GM19452 (cell line): ENCODE measurements at regions not wholly inside any gene's neighbourhood (a gene's known extent, or its start where the extent isn't known, plus 50 kb on each side); places are given as distances from the start of the nearest gene placed in this dataset.
"Not testable (repeated sequence)": the region's sequence is repeated elsewhere in the genome, so short reads cannot be mapped to it uniquely, and the experiment has no call there.

Experiments
- ATAC-seq: cut with Tn5 transposase; IDR thresholded peaks from one replicate; pipeline ENCODE4 v1.9.1; 2021; ENCODE audit not compliant: unreplicated experiment

DNA sequence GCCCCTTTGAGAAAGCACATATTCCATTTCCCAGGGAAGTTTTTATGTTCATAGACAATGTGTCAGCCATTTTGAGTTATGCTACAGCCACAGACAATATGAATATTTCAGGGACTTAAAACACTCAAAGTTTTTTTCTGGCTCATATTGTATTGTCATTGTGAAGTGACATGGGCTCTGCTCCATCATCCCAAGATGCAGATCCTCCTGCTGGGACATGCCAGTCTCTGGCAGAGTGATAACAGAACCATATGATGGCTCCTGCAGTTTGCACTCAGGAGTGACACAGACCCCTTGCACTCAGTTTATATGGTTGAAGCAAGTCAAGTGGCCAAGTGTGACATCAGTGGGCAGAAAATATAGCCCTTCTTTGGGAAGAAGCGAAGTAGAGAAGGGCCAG, 498.4 kb upstream of the TUSC1 start:
- ATAC-seq = no peak

DNA sequence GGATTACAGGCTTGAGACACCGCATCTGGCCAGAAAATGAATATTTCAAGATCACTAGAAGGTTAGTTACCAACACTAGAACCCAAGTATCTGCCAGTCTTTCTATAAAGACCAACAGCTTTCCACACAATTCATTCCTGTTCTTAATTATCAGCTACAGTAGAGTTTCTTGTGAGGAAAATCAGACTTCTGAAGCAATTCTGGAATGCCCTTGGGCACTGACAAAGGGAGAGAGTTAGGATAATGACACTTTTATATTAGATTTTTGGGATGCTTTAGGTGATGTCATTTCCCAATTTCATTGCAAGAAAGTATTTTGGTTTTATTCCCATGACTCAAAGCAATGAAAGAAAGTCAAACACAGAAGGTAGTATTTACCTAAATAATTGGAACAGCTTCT, 497.0 kb upstream of the TUSC1 start:
- no peak for ATAC-seq

DNA sequence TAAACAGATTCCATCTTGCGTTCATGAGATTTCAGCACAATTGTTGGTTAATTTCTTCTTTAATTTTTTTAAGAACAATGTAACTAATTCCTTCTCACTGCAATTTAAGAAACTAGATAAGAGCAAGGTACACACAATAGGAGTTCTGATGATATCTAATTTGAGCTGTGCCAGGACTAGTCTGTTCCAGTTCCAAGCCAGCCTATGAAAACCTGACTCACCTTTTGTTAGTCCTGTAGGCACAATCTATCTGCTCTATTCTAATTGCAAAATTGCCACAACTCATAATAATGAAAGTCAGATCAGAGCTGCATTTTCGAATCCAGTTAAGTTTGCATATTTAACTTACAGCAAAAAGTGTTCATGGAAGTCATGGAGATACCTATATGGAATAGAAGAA, 494.1 kb upstream of the TUSC1 start:
- ATAC-seq = no peak

DNA sequence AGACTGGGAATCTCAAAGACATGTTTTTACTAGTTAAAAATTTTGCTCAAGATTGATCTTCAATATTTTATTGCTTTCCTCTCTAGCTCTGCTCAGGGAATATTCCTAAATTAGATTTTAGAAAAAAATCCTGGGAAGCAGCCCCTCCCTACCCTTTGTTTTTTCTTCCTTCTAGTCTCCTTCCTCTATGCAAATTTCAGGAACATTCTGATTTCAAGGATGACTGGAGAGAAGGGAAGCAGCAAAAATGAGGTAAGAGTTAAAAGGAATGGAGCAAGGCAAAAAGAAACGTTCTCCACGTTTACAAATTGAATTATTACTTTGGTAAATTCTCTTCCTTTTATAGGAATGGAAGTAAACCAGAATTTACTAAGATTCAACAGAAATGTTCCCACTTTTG, 493.4 kb upstream of the TUSC1 start:
- no peak for ATAC-seq

DNA sequence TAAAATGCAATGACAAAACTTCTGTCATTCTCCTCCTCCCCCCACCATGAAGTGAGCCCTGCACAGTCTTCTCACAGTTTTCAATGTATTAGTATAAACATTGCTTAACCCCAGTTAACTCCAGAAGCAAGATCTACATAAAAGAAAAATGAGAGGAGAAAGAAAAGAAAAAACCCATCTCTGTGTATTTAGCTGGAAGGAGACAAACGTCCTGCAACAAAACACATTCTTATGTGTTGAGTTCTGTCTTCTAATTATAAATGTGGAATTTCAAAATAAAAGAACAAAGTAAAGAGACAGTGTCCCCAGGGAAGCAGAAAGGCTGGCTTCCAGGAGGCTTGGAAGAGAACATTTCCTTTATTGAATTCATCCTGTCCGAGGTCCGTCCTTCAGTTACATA, 491.9 kb upstream of the TUSC1 start:
- ATAC-seq = no peak

DNA sequence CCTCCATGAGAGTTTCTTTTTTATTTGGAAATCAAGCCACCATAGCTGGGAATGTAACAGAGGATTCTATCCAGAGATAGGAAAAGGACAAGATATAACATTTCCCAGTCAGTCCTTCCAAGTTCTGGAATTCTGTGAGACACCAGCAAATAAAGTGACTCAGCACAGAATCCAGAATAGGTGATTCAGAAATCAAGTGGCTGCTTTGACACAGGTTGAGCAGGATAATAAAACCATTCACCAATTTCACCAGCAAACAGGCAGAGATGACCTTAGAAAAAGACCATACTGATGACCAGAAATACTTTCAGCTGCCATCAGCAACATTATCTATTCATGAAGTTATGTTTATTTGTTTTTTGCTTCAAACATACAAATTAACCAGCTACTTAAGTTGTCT, 491.5 kb upstream of the TUSC1 start:
- no peak for ATAC-seq

DNA sequence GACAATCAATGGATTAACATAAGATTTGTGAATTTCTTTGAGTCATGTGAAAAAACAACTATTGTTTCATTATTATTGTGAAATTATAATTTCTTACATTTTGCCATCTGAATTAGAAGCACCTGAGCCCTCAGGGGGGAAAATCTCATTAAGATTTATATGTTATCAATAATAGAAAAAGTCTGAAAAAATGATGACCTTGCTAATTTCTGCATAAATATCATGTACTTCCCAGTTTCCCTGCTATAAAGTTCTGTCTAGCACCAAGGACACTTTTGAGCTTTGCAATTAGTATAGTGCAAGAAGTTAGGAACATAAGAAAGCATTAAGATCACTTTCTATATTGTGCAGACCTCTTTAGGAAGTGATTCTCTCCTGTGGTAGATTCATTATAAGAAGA, 488.3 kb upstream of the TUSC1 start:
- no peak for ATAC-seq

DNA sequence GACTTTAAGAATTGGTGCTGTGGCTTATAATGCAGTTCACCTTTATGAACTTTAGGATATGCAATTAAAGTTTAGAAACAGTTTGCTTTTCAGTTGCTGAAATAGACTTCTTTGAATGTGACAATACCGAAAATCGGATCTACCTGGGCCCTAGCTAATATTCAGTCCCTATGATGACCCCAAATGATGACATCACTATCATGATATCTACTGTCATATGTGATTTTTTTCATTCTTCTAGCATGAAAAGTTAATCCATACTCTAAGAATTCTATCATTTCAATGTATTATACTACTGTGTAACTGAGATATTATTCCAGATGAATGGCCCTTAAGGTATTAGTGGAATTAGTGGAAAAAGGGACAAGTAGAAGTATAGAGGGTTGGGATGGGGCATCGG, 487.2 kb upstream of the TUSC1 start:
- ATAC-seq = no peak

DNA sequence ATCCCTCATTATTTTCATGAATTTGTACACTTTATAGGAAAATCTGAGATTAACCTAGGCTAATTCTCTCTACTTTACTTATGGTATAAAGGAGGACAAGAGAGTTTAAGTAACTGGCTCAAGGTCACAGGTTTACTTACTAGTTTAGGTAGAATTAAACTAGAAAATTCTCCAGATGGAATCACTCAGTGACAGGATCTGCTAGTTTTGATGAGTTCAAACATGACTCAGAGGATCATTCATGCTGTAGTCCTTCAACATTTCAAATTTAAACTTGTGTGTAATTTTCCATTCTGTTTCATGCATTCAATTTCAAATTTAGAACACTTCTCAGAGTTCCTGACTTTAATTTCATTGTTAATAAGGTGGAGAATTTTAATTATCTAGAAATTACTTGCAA, 485.7 kb upstream of the TUSC1 start:
- no peak for ATAC-seq

DNA sequence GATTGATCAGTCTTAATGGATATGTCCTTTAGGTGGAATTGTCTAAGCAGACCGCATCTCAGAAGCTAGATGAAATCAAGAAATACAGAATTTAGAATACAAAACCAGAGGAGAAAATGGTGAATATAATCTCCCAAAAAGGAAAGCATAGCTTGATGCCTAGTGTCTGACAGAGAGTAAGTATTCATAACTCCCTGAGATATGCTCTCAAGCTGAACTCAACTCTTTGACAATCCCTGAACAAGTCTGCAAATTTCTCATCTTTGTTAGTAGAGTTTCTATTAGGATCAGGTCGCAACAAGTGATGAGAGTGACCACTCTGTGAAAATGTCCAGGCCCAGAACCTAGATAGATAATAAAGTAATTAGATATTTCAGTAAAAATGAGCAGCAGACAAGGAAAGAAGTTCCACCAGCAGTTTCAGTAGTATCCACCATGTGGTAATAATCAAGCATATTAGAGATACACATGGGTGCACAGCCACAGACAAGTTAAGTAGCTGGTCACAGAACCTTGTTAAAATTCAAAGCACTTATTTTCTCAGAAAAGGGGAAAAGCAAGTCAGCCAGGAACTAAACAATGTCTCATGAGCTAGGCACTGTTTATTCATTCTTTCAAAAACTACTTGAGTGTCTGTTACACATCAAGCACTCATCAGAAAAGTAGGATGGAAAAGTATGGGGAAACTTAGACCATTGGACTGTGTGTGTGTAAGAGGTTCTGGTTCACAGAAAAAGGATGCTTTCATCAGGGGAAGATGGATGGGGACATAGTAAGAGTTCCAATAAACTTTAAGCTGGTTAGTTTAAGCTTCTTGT, 481.5 kb upstream of the TUSC1 start:
- ATAC-seq = no peak

DNA sequence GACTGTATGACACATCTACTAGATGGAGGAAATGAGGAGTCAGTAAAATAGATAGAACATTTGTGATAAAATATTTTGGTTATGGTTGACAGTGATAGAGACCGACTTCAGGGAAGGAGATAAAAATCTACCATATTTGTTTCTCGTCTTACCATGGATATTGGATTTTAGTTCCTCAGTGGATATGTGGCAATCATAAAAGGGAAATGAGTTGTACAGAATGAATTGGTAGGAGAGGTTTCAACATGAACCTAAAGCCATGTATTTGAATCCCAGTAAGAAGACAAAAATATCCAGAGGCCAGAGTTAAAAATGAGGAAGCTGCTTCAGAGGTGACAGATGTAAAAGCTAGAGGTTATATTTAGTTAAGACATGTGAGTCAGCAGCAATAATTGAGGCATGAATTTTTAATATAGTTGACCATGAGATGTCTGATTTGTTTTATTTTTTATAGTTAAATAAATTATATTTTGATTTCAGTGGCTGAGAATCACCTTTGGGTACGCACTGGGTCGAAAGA, 480.4 kb upstream of the TUSC1 start:
- ATAC-seq = no peak

DNA sequence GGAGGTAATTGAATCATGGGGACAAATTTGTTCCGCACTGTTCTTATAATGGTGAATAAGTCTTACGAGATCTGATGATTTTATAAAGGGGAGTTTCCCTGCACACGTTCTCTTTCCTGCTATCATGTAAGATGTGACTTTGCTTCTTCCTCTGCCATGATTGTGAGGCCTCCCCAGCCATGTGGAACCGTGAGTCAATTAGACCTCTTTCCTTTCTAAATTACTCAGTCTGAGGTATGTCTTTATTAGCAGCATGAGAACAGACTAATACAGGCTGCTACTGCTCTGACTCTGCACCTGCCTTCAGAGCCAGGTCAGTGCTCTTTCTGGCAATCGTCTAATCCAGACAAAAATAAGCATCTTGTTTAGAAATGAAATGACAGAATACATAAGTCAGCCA, 479.2 kb upstream of the TUSC1 start:
- ATAC-seq = no peak

DNA sequence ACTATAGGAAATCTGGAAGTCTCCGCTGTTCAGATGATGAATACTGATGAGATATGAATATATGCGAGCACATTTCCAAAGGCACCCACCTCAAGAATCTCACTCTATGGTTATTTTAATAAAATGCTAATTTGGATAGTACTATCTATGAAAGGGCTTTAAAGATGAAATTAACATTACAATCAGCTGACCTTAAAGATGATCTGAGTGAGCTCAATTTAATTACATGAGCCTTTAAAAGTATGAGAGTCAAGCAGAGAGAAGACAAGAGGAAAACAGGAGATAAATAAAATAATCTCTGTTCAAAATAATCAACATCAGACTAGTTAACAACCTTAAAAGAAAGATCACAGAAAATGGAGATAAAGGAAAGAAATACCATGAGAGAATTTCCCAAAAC, 474.1 kb upstream of the TUSC1 start:
- no peak for ATAC-seq

DNA sequence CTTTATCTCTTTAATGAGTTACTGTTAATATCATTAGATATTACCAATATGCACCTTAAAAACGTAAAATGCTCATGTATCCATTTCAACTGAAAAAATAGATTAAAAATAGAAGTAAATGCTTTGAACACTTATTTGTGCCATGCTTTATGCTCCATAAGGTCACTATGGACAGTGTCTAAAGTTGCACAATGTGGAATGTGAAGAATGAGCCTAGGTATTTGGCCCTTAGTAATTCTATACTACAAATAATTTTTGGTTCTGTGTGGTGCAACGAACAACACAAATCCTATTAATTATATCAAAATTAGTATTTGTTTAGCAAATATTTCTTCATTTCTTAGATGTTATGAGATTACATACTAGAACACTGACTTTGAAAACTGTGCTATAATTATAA, 469.9 kb upstream of the TUSC1 start:
- no peak for ATAC-seq

DNA sequence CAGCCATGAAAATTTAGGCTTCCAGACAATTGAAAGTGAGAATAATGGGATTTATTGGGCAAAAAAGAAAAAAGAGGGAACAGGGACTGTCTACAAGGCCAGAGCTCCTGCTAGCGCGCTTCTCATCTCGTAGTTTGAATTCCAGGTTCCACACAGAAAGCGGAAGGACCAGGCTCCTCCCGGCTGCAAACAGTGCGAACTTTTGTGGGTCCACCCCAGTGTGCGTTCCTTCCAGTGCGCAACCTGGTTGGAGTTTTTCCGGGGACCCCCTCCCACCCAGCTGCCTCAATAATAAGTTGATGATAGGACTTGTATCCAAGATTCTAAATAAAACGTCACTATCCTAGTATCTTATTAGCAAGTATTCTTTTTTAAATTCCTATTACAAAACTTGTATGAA, 467.7 kb upstream of the TUSC1 start:
- no peak for ATAC-seq

DNA sequence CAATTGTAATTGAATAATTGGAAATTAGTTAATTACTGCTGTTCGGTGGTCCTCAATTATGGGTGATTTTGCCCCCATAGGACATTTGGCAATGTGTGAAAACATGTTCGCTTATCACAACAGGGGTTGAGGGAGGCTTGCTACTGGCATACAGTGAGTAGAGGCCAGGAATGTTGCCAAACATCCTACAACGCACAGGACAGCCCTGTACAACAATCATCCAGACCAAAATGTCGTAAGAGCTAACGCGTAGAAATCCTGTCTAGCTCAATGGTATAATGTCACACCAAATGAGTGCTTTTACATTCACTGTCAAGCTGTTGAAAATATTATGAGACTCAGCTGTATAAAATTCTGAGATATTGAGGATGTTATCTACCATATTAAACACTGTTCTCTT, 464.4 kb upstream of the TUSC1 start:
- ATAC-seq = no peak

DNA sequence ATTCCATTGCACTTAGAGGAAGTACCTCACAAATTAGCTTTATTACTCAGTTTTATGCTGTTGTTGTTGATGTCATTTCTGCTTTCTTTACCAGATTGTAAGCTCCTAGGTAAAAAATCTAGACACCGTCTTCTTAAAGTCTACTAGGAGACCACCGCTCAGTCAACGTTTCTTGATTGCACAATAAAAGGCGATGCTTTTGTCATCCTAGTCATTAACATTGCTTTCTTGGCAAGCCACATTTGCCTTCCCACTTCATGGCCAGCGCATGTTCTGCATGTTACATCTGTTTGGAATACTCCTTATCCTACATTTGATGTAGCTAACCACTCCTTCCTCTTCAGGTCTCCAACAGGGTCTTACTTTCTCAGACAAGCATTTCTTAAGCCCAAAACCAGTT, 464.0 kb upstream of the TUSC1 start:
- no peak for ATAC-seq

DNA sequence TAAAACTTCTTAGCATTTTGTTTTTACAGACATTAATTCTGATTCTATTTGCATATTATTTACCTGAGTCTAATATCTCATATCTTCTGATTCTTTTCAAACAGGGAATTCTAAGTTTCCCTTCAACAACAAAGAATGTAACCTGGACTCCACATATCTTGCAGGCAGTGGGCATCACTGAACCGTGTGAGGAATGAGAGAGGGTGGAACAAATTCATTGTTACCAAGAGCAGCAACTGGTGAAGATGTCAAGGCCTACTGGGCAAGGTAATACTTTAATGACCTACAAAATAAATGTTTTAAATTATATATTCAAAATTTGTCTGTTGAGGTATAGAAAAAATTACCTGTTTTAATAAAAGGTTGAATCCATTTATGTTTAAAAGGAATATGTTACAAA, 455.3 kb upstream of the TUSC1 start:
- no peak for ATAC-seq

DNA sequence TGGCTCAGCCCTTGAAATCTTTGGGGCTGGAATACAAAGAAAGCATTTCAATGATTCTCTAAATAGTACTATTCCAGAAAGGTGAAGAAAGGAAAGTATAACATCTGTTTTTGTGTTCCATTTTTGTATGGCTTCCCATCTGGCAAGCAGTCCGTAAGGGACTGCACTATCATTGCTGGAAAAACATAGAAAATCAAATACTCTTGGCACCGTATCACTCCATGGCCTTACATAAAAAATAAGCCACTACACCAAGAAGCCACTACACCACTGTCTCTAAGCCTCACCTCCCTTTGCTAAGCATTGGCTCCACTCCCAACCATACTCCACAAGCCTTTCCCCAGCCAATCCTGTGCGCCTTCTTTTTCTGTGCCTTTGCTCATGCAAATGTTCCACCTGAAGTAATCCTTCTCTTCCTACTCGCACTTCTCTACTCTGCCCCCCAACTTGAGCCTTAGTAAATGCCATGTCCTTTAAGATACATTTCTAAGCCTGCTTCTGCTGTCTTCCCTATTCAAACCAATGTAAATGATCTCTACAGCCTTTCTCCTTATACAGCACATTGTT, 454.6 kb upstream of the TUSC1 start:
- ATAC-seq = no peak

DNA sequence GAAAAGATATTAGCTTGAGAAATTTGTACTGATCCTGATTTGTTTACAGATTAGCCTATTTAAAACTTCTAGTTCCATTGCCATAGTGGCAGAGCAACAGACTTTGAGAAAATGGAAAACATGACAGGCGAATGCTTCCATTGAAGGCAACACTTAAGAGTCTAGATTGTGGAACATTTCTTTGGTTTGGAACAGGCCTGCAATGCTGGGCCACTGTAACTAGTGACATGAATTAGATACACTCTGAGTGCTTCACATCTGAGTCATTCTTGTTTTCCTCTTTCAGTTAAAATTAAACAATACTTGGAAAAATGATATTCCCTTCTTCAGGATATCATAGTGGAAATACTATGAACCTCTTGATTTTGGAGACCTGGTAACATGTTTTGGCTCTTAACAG, 453.6 kb upstream of the TUSC1 start:
- ATAC-seq = no peak

DNA sequence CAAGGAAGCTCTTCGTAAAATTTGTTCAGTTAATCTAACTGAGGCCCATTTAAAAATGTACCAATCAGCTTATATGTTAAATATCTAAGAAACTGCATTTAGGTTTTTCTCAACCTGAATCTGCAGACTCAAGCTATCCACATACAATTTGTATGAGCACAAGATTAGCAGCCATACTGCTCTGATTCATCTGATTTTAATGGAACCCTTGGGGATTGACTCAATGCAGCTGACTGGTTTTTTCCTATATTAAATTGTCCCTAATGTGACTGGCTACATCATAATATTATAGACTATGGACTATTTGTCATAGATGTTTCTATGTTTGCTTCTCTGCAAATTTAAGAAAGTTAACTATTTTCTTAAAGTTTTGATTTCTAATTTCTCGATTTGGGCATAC, 451.0 kb upstream of the TUSC1 start:
- no peak for ATAC-seq

DNA sequence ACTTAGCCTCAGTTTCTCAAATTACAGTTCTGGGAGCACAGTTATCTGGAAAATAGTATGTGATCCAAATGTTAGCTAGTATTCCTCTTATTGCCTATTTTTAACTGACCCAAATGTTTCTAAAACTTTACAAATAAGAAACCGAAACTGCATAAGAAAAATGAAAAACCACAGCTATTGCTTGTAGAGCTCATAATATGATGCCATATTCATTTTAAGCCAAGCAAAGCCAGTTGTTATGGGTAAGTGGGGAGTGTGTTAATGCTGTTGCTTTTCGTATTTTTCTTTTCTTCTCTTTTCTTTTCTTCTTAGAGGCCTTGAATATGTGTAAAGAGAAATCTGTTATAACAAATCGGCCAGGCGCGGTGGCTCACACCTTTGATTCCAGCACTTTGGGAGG, 447.4 kb upstream of the TUSC1 start:
- ATAC-seq = no peak

DNA sequence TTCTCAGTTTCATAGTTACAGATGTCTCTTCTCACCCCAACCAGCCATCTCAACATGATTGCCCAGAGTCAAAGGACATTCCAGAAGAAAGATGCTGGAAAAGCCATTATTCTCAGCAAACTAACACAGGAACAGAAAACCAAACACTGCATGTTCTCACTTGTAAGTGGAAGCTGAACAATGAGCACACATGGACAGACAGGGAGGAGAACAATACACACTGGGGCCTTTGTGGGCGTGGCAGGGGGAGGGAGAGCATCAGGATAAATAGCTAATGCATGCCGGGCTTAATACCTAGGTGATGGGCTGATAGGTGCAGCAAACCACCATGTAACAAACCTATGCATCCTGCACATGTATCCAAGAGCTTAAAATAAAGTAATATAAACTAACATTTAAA, 437.8 kb upstream of the TUSC1 start:
- not testable (repeated sequence) for ATAC-seq
